GM23338 (cell line): ENCODE measurements at regions not wholly inside any gene's neighbourhood (a gene's known extent, or its start where the extent isn't known, plus 50 kb on each side); places are given as distances from the start of the nearest gene placed in this dataset.

Source experiments
- ATAC-seq: fragments of 200-7000 bp; cut with Tn5 transposase; 3 replicates; pipeline ENCODE4 v1.9.1; 2020
- DNase-seq: peaks from one replicate; pipeline ENCODE4 v3.0.0-alpha.2; 2015; ENCODE audit warnings: low spot score
- H2AFZ ChIP-seq: fragments of 200-600 bp; sonication (generic); 2 replicates; pipeline ENCODE4 v1.8.0; 2016; ENCODE audit warnings: antibody characterized with exemption, mild to moderate bottlenecking, moderate library complexity
- H3F3A ChIP-seq: fragments of 200-600 bp; sonication (generic); replicated peaks from 2 replicates; pipeline ENCODE4 v1.8.0; 2017; ENCODE audit warnings: antibody characterized with exemption, mixed run types, low read depth
- H3K27ac ChIP-seq: fragments of 200-600 bp; sonication (generic); 2 replicates; pipeline ENCODE4 v1.6.1; 2016; ENCODE audit warnings: low read depth
- H3K27me3 ChIP-seq: fragments of 200-600 bp; sonication (generic); 2 replicates; pipeline ENCODE4 v1.8.0; 2016; ENCODE audit warnings: mild to moderate bottlenecking, mixed run types, moderate library complexity; ENCODE audit not compliant: insufficient read depth
- H3K36me3 ChIP-seq: fragments of 200-600 bp; sonication (generic); 2 replicates; pipeline ENCODE4 v1.8.0; 2016; ENCODE audit warnings: mild to moderate bottlenecking; ENCODE audit not compliant: insufficient read depth
- H3K4me1 ChIP-seq: fragments of 200-600 bp; sonication (generic); 2 replicates; pipeline ENCODE4 v1.8.0; 2016; ENCODE audit warnings: mild to moderate bottlenecking, moderate library complexity; ENCODE audit not compliant: insufficient read depth
- H3K4me2 ChIP-seq: fragments of 200-600 bp; sonication (generic); 2 replicates; pipeline ENCODE4 v1.7.1; 2017; ENCODE audit warnings: mixed run types
- H3K4me3 ChIP-seq: fragments of 200-600 bp; sonication (generic); 2 replicates; pipeline ENCODE4 v1.6.1; 2016; ENCODE audit warnings: mixed run types
- H3K79me2 ChIP-seq: fragments of 200-600 bp; sonication (generic); replicated peaks from 2 replicates; pipeline ENCODE4 v1.8.0; 2017; ENCODE audit warnings: mild to moderate bottlenecking; ENCODE audit not compliant: insufficient read depth
- H3K9me2 ChIP-seq: fragments of 200-600 bp; sonication (generic); 2 replicates; pipeline ENCODE4 v1.8.0; 2017; ENCODE audit not compliant: insufficient read depth
- H4K20me1 ChIP-seq: fragments of 200-600 bp; sonication (generic); replicated peaks from 2 replicates; pipeline ENCODE4 v1.8.0; 2017; ENCODE audit warnings: mild to moderate bottlenecking; ENCODE audit not compliant: insufficient read depth
- H3K27ac Mint-ChIP-seq: 2 replicates; pipeline ENCODE4 v1.8.0; 2020; ENCODE audit warnings: inconsistent platforms, mild to moderate bottlenecking, moderate library complexity, mixed read lengths
- H3K27me3 Mint-ChIP-seq: 3 replicates; pipeline ENCODE4 v1.8.0; 2022; ENCODE audit warnings: low read depth, mild to moderate bottlenecking, moderate library complexity, mixed read lengths, inconsistent platforms; ENCODE audit not compliant: insufficient read depth, poor library complexity
- H3K36me3 Mint-ChIP-seq: 3 replicates; pipeline ENCODE4 v1.8.0; 2021; ENCODE audit warnings: low read depth, mild to moderate bottlenecking, inconsistent platforms, moderate library complexity, mixed read lengths
- H3K4me1 Mint-ChIP-seq: 3 replicates; pipeline ENCODE4 v1.8.0; 2020; ENCODE audit warnings: mild to moderate bottlenecking, inconsistent platforms, mixed read lengths
- H3K4me3 Mint-ChIP-seq: 3 replicates; pipeline ENCODE4 v1.8.0; 2021; ENCODE audit warnings: moderate library complexity, mild to moderate bottlenecking, inconsistent platforms, mixed read lengths
- H3K9me3 Mint-ChIP-seq: 3 replicates; pipeline ENCODE4 v1.8.0; 2020; ENCODE audit warnings: moderate library complexity, mild to moderate bottlenecking, inconsistent platforms, mixed read lengths
- CREB1 ChIP-seq: fragments of 250-450 bp; sonication (Bioruptor Pico); IDR thresholded peaks from 2 replicates; pipeline ENCODE4 v1.5.0; 2020; ENCODE audit warnings: low read depth, mild to moderate bottlenecking, moderate library complexity
- EZH2 ChIP-seq: fragments of 200-600 bp; sonication (generic); IDR thresholded peaks from one replicate; pipeline ENCODE4 v1.8.0; 2017; ENCODE audit warnings: antibody characterized with exemption, mild to moderate bottlenecking, low read depth; ENCODE audit not compliant: unreplicated experiment
- EZH2phosphoT487 ChIP-seq: fragments of 200-600 bp; sonication (generic); IDR thresholded peaks from one replicate; pipeline ENCODE4 v1.8.1; 2018; ENCODE audit warnings: antibody characterized with exemption; ENCODE audit not compliant: unreplicated experiment
- JUNB ChIP-seq: IDR thresholded peaks from one replicate; pipeline ENCODE4 v1.6.1; 2016; ENCODE audit warnings: antibody characterized with exemption; ENCODE audit not compliant: unreplicated experiment
- NANOG ChIP-seq: IDR thresholded peaks from 2 replicates; pipeline ENCODE4 v1.6.1; 2016; ENCODE audit warnings: antibody characterized with exemption, borderline replicate concordance
- POLR2AphosphoS5 ChIP-seq: IDR thresholded peaks from 2 replicates; pipeline ENCODE4 v1.6.1; 2016; ENCODE audit warnings: antibody characterized with exemption, low read depth
- STAT1 ChIP-seq: IDR thresholded peaks from one replicate; pipeline ENCODE4 v1.6.1; 2016; ENCODE audit warnings: antibody characterized with exemption; ENCODE audit not compliant: unreplicated experiment
- ZNF114 ChIP-seq: fragments of 250-450 bp; sonication (Bioruptor Pico); IDR thresholded peaks from 2 replicates; pipeline ENCODE4 v1.5.0; 2020; ENCODE audit warnings: mild to moderate bottlenecking, moderate library complexity
- ZNF331 ChIP-seq: fragments of 250-450 bp; sonication (Bioruptor Pico); IDR thresholded peaks from 2 replicates; pipeline ENCODE4 v1.5.0; 2020; ENCODE audit warnings: low read depth, mild to moderate bottlenecking, moderate library complexity
- ZNF462 ChIP-seq: fragments of 250-450 bp; sonication (Bioruptor Pico); IDR thresholded peaks from 2 replicates; pipeline ENCODE4 v1.5.0; 2020; ENCODE audit warnings: mild to moderate bottlenecking, moderate library complexity
- TF ChIP-seq, protein P1 (sequence below): IDR thresholded peaks from one replicate; pipeline ENCODE4 v1.6.1; 2018; ENCODE audit warnings: antibody characterized with exemption; ENCODE audit not compliant: unreplicated experiment
- TF ChIP-seq, protein P2 (sequence below), 2 experiments: fragments of 200-600 bp in 1 of 2; sonication (generic) in 1 of 2; conservative IDR thresholded peaks; 2 replicates each; pipeline versions ENCODE4 v1.5.1 to v1.6.1; 2016 to 2017; ENCODE audit warnings: antibody characterized with exemption in 2 of 2, low read depth in 2 of 2, mild to moderate bottlenecking in 2 of 2, moderate library complexity in 1 of 2
- TF ChIP-seq, protein P3 (sequence below): IDR thresholded peaks from 2 replicates; pipeline ENCODE4 v1.6.1; 2016; ENCODE audit warnings: antibody characterized with exemption

DNA sequence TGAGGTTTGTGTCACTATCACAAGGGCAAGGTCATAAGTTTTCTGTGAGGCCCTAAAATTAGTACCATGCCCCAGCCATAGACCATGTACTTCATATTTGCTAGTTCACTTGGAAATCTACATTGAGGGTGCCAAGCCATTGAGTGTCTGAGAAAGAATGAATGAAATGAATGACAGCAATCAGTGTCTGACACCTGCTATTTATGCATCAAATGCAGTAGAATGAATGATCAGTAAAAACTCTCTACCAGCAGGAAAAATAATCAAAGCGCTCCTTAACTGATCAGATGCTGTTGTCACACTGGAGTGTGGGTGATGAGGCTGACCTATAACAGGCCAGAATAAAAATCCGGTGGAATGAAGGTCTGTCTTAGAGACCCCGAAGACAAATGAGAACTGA lies 467.9 kb upstream of the B3GAT1 start:
- no peak overlapping the region for H3K4me3 ChIP-seq
- no peaks in the 10 kb centered on the region for H4K20me1 ChIP-seq
- no peaks in the 10 kb centered on the region for H3K79me2 ChIP-seq
- TF ChIP-seq, protein P1, sequence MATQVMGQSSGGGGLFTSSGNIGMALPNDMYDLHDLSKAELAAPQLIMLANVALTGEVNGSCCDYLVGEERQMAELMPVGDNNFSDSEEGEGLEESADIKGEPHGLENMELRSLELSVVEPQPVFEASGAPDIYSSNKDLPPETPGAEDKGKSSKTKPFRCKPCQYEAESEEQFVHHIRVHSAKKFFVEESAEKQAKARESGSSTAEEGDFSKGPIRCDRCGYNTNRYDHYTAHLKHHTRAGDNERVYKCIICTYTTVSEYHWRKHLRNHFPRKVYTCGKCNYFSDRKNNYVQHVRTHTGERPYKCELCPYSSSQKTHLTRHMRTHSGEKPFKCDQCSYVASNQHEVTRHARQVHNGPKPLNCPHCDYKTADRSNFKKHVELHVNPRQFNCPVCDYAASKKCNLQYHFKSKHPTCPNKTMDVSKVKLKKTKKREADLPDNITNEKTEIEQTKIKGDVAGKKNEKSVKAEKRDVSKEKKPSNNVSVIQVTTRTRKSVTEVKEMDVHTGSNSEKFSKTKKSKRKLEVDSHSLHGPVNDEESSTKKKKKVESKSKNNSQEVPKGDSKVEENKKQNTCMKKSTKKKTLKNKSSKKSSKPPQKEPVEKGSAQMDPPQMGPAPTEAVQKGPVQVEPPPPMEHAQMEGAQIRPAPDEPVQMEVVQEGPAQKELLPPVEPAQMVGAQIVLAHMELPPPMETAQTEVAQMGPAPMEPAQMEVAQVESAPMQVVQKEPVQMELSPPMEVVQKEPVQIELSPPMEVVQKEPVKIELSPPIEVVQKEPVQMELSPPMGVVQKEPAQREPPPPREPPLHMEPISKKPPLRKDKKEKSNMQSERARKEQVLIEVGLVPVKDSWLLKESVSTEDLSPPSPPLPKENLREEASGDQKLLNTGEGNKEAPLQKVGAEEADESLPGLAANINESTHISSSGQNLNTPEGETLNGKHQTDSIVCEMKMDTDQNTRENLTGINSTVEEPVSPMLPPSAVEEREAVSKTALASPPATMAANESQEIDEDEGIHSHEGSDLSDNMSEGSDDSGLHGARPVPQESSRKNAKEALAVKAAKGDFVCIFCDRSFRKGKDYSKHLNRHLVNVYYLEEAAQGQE: no peak
- TF ChIP-seq NANOG: no peak
- TF ChIP-seq ZNF462 (CRISPR knock-in tag): no peak
- no peak for TF ChIP-seq ZNF114
- no peak for TF ChIP-seq EZH2phosphoT487
- TF ChIP-seq, protein P2, sequence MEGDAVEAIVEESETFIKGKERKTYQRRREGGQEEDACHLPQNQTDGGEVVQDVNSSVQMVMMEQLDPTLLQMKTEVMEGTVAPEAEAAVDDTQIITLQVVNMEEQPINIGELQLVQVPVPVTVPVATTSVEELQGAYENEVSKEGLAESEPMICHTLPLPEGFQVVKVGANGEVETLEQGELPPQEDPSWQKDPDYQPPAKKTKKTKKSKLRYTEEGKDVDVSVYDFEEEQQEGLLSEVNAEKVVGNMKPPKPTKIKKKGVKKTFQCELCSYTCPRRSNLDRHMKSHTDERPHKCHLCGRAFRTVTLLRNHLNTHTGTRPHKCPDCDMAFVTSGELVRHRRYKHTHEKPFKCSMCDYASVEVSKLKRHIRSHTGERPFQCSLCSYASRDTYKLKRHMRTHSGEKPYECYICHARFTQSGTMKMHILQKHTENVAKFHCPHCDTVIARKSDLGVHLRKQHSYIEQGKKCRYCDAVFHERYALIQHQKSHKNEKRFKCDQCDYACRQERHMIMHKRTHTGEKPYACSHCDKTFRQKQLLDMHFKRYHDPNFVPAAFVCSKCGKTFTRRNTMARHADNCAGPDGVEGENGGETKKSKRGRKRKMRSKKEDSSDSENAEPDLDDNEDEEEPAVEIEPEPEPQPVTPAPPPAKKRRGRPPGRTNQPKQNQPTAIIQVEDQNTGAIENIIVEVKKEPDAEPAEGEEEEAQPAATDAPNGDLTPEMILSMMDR (conservative IDR thresholded peaks at IDR 0.05; ENCODE audit: low read depth in 2 of 2): no peak
- TF ChIP-seq JUNB: no peak
- TF ChIP-seq POLR2AphosphoS5: no peak
- TF ChIP-seq CREB1 (CRISPR knock-in tag): no peak
- TF ChIP-seq ZNF331 (CRISPR knock-in tag): no peak
- TF ChIP-seq, protein P3, sequence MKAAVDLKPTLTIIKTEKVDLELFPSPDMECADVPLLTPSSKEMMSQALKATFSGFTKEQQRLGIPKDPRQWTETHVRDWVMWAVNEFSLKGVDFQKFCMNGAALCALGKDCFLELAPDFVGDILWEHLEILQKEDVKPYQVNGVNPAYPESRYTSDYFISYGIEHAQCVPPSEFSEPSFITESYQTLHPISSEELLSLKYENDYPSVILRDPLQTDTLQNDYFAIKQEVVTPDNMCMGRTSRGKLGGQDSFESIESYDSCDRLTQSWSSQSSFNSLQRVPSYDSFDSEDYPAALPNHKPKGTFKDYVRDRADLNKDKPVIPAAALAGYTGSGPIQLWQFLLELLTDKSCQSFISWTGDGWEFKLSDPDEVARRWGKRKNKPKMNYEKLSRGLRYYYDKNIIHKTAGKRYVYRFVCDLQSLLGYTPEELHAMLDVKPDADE: no peak
- no peak for TF ChIP-seq EZH2
- no peak for TF ChIP-seq STAT1
- DNase-seq: no peak
- Mint-ChIP-seq H3K9me3 (no peaks in the 10 kb centered on the region), H3K4me1 (peaks cover 5% of the 10 kb centered on the region; the same call in 1 of the 3 replicates), H3K4me3 (no peak overlapping the region), H3K27me3 (peaks cover 7% of the 10 kb centered on the region), H3K27ac (no peak overlapping the region), H3K36me3 (no peaks in the 10 kb centered on the region)
- no peaks in the 10 kb centered on the region for H3K27me3 ChIP-seq
- H3K27ac ChIP-seq: no peak overlapping the region
- no peak overlapping the region for H3K4me2 ChIP-seq
- no peak for ATAC-seq
- H3F3A ChIP-seq: no peaks in the 10 kb centered on the region
- no peaks in the 10 kb centered on the region for H3K36me3 ChIP-seq
- H3K9me2 ChIP-seq: no peaks in the 10 kb centered on the region
- peaks cover 6% of the 10 kb centered on the region for H3K4me1 ChIP-seq
- H2AFZ ChIP-seq: no peak overlapping the region
